ENCODE measurements at regions not wholly inside any gene's neighbourhood (a gene's known extent, or its start where the extent isn't known, plus 50 kb on each side); places are given as distances from the start of the nearest gene placed in this dataset.

DNA sequence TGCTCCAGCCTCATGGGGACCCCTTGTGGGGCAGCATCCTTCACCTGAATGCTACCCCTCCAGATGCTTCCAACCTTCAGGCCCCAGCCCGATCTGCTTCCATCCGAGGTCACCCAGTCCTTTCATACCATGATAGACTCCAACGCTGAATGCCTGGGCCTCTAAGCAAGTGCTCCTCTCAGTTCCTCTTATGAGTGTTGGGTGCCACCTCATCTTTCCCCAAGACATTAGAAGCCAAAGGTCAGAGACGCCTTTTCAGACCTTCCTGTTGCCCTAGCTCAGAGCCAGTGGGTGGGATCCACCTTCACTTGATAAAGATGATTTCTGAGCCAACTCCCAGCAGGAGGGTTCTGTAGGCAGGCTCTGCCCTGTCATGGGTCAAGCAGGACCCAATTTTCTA is 174.5 kb upstream of the MGAT5 start:
- Histone ChIP-seq H2BK12ac (ENCODE audit: low read length) (no peak overlapping the region), H3K23ac (ENCODE audit: low read depth, low read length, poor library complexity) (no peak overlapping the region), H3K14ac (ENCODE audit: low read length) (no peak overlapping the region), H3K4ac (ENCODE audit: low read length) (no peak overlapping the region), H3K4me1 (ENCODE audit: control insufficient read depth in 2 of 2, insufficient read depth in 1 of 2, low read depth in 1 of 2, low read length in 2 of 2) (peaks cover 0 to 4% of the 10 kb centered on the region in 2 donors), H2AFZ (ENCODE audit: low read length) (no peak overlapping the region), H3K4me3 (ENCODE audit: low read length in 2 of 2) (no peak overlapping the region), H3K27me3 (ENCODE audit: control insufficient read depth in 3 of 3, insufficient read depth in 3 of 3, low read depth in 1 of 3, low read length in 3 of 3) (peaks cover 0 to 10% (median 0%) of the 10 kb centered on the region in 3 experiments), H2BK5ac (ENCODE audit: low read length) (no peak overlapping the region), H2BK15ac (ENCODE audit: low read length) (no peak overlapping the region), H2AK5ac (ENCODE audit: low read depth, low read length) (no peak overlapping the region), H4K91ac (ENCODE audit: low read depth, low read length, poor library complexity) (no peak overlapping the region), H3K9ac (ENCODE audit: low read depth, low read length, poor library complexity) (no peak overlapping the region), H3K36me3 (replicated peaks in 1 of 2; ENCODE audit: control insufficient read depth in 2 of 2, insufficient read depth in 2 of 2, low read length in 2 of 2) (no peaks in the 10 kb centered on the region), H3K18ac (ENCODE audit: low read length) (no peak overlapping the region), H3K27ac (replicated peaks; ENCODE audit: low read length) (no peak overlapping the region), H3K79me1 (ENCODE audit: low read depth, low read length) (no peaks in the 10 kb centered on the region), H4K8ac (ENCODE audit: low read depth, low read length) (no peak overlapping the region), H2BK120ac (ENCODE audit: low read depth, low read length) (no peak overlapping the region), H3K4me2 (ENCODE audit: insufficient read depth, low read length, poor library complexity, severe bottlenecking) (no peak overlapping the region), H3K9me3 (replicated peaks in 1 of 2; ENCODE audit: control insufficient read depth in 2 of 2, insufficient read depth in 1 of 2, low read depth in 1 of 2, low read length in 2 of 2) (peaks cover 2 to 11% of the 10 kb centered on the region in 2 donors)
- WGBS, 2 donors (ENCODE audit: extremely low coverage in 2 of 2, insufficient read length in 2 of 2, insufficient replicate concordance in 1 of 2) = no CpG with 5 or more reads among the region's 4 CpGs
- DNase-seq (ENCODE audit: low spot score) = no peak

- no peak overlapping the region for H3K4me3 ChIP-seq (ENCODE audit: low read length in 2 of 2)
- peaks cover 0 to 9% of the 10 kb centered on the region in 2 donors for H3K9me3 ChIP-seq (replicated peaks in 1 of 2; ENCODE audit: control insufficient read depth in 2 of 2, insufficient read depth in 1 of 2, low read depth in 1 of 2, low read length in 2 of 2)
- no peak overlapping the region for H3K9ac ChIP-seq (ENCODE audit: low read depth, low read length, poor library complexity)
- no peak overlapping the region for H2AK5ac ChIP-seq (ENCODE audit: low read depth, low read length)
- DNase-seq (ENCODE audit: low spot score) = no peak
- WGBS, 2 donors (ENCODE audit: extremely low coverage in 2 of 2, insufficient read length in 2 of 2, insufficient replicate concordance in 1 of 2) = no CpG with 5 or more reads among the region's 7 CpGs
- no peak overlapping the region for H2BK120ac ChIP-seq (ENCODE audit: low read depth, low read length)
- no peak overlapping the region for H3K23ac ChIP-seq (ENCODE audit: low read depth, low read length, poor library complexity)
- H2AFZ ChIP-seq (ENCODE audit: low read length) = peak overlapping the region; percentile 36
- H2BK5ac ChIP-seq (ENCODE audit: low read length) = no peak overlapping the region
- no peak overlapping the region for H3K18ac ChIP-seq (ENCODE audit: low read length)
- H2BK12ac ChIP-seq (ENCODE audit: low read length) = no peak overlapping the region
- peaks cover 0 to 10% (median 0%) of the 10 kb centered on the region in 3 experiments for H3K27me3 ChIP-seq (ENCODE audit: control insufficient read depth in 3 of 3, insufficient read depth in 3 of 3, low read depth in 1 of 3, low read length in 3 of 3)
- H4K91ac ChIP-seq (ENCODE audit: low read depth, low read length, poor library complexity) = no peak overlapping the region
- H3K79me1 ChIP-seq (ENCODE audit: low read depth, low read length) = no peaks in the 10 kb centered on the region
- no peak overlapping the region for H4K8ac ChIP-seq (ENCODE audit: low read depth, low read length)
- H3K27ac ChIP-seq (replicated peaks; ENCODE audit: low read length) = no peak overlapping the region
- no peak overlapping the region for H3K4me2 ChIP-seq (ENCODE audit: insufficient read depth, low read length, poor library complexity, severe bottlenecking)
- H3K14ac ChIP-seq (ENCODE audit: low read length) = no peak overlapping the region
- no peak overlapping the region for H2BK15ac ChIP-seq (ENCODE audit: low read length)
- H3K4me1 ChIP-seq (ENCODE audit: control insufficient read depth in 2 of 2, insufficient read depth in 1 of 2, low read depth in 1 of 2, low read length in 2 of 2) = peaks cover 0 to 4% of the 10 kb centered on the region in 2 donors
- no peak overlapping the region for H3K4ac ChIP-seq (ENCODE audit: low read length)
- no peaks in the 10 kb centered on the region for H3K36me3 ChIP-seq (replicated peaks in 1 of 2; ENCODE audit: control insufficient read depth in 2 of 2, insufficient read depth in 2 of 2, low read length in 2 of 2)
Measured at GRCh38 chr2:134080386-134081089, 173.3 kb upstream of the MGAT5 start.

- H3K18ac ChIP-seq (ENCODE audit: low read length) = peak overlapping the region; percentile 50
- H2BK120ac ChIP-seq (ENCODE audit: low read depth, low read length) = no peak overlapping the region
- H3K9me3 ChIP-seq (replicated peaks in 1 of 2; ENCODE audit: control insufficient read depth in 2 of 2, insufficient read depth in 1 of 2, low read depth in 1 of 2, low read length in 2 of 2) = peaks cover 0 to under 1% of the 10 kb centered on the region in 2 donors
- no peak overlapping the region for H3K4me2 ChIP-seq (ENCODE audit: insufficient read depth, low read length, poor library complexity, severe bottlenecking)
- no peak overlapping the region for H4K91ac ChIP-seq (ENCODE audit: low read depth, low read length, poor library complexity)
- no peak overlapping the region for H3K4ac ChIP-seq (ENCODE audit: low read length)
- no peak for DNase-seq (ENCODE audit: low spot score)
- H2BK5ac ChIP-seq (ENCODE audit: low read length) = no peak overlapping the region
- no peak overlapping the region for H3K14ac ChIP-seq (ENCODE audit: low read length)
- no peak overlapping the region for H3K9ac ChIP-seq (ENCODE audit: low read depth, low read length, poor library complexity)
- no peak overlapping the region for H2BK15ac ChIP-seq (ENCODE audit: low read length)
- WGBS, 2 donors (ENCODE audit: extremely low coverage in 2 of 2, insufficient read length in 2 of 2, insufficient replicate concordance in 1 of 2) = no CpG with 5 or more reads among the region's 8 CpGs
- no peak overlapping the region for H3K27ac ChIP-seq (replicated peaks; ENCODE audit: low read length)
- no peak overlapping the region for H2BK12ac ChIP-seq (ENCODE audit: low read length)
- H4K8ac ChIP-seq (ENCODE audit: low read depth, low read length) = no peak overlapping the region
- no peak overlapping the region for H2AK5ac ChIP-seq (ENCODE audit: low read depth, low read length)
- no peak overlapping the region for H3K23ac ChIP-seq (ENCODE audit: low read depth, low read length, poor library complexity)
- H3K4me3 ChIP-seq (ENCODE audit: low read length in 2 of 2) = peak overlapping the region in 1 of 2 donors; percentile 52
- peaks cover 0 to 10% (median 0%) of the 10 kb centered on the region in 3 experiments for H3K27me3 ChIP-seq (ENCODE audit: control insufficient read depth in 3 of 3, insufficient read depth in 3 of 3, low read depth in 1 of 3, low read length in 3 of 3)
- H2AFZ ChIP-seq (ENCODE audit: low read length) = no peak overlapping the region
- no peaks in the 10 kb centered on the region for H3K36me3 ChIP-seq (replicated peaks in 1 of 2; ENCODE audit: control insufficient read depth in 2 of 2, insufficient read depth in 2 of 2, low read length in 2 of 2)
- H3K4me1 ChIP-seq (ENCODE audit: control insufficient read depth in 2 of 2, insufficient read depth in 1 of 2, low read depth in 1 of 2, low read length in 2 of 2) = peaks cover 4% of the 10 kb centered on the region in 2 donors
- no peaks in the 10 kb centered on the region for H3K79me1 ChIP-seq (ENCODE audit: low read depth, low read length)
Measured at GRCh38 chr2:134081238-134081938, 172.5 kb upstream of the MGAT5 start.

DNA sequence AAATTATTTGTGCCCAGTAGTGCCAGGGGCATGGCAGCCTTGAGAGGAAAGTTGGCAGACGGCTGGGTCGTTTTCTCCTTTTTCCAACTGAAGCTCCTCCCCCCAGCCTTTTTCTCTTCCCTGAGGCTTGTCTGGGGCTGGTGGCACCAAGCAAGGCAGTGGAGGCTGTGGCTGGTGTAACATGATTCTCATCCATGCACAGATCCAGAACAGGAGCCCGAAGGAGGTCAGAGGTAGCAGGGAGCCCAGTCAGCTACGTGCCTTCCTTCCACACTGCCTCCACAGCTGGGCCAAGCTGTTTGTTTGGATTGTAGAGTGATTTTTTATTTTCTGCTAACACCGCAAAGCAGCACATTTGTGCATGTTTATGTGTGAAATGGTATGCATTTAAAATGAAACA is 170.3 kb upstream of the MGAT5 start:
- H3K27me3 ChIP-seq (ENCODE audit: control insufficient read depth in 3 of 3, insufficient read depth in 3 of 3, low read depth in 1 of 3, low read length in 3 of 3) = peaks cover 0 to 10% (median 0%) of the 10 kb centered on the region in 3 experiments
- DNase-seq (ENCODE audit: low spot score) = no peak
- H3K14ac ChIP-seq (ENCODE audit: low read length) = no peak overlapping the region
- H3K36me3 ChIP-seq (replicated peaks in 1 of 2; ENCODE audit: control insufficient read depth in 2 of 2, insufficient read depth in 2 of 2, low read length in 2 of 2) = no peaks in the 10 kb centered on the region
- H2BK5ac ChIP-seq (ENCODE audit: low read length) = no peak overlapping the region
- H3K27ac ChIP-seq (replicated peaks; ENCODE audit: low read length) = no peak overlapping the region
- peaks cover 0 to under 1% of the 10 kb centered on the region in 2 donors for H3K9me3 ChIP-seq (replicated peaks in 1 of 2; ENCODE audit: control insufficient read depth in 2 of 2, insufficient read depth in 1 of 2, low read depth in 1 of 2, low read length in 2 of 2)
- no peak overlapping the region for H2BK12ac ChIP-seq (ENCODE audit: low read length)
- WGBS, 2 donors (ENCODE audit: extremely low coverage in 2 of 2, insufficient read length in 2 of 2, insufficient replicate concordance in 1 of 2) = no CpG with 5 or more reads among the region's 5 CpGs
- no peak overlapping the region for H2AFZ ChIP-seq (ENCODE audit: low read length)
- H3K18ac ChIP-seq (ENCODE audit: low read length) = peak overlapping the region; percentile 3
- peaks cover 10 to 17% of the 10 kb centered on the region in 2 donors for H3K4me1 ChIP-seq (ENCODE audit: control insufficient read depth in 2 of 2, insufficient read depth in 1 of 2, low read depth in 1 of 2, low read length in 2 of 2)
- no peak overlapping the region for H4K8ac ChIP-seq (ENCODE audit: low read depth, low read length)
- H3K9ac ChIP-seq (ENCODE audit: low read depth, low read length, poor library complexity) = no peak overlapping the region
- H3K4me2 ChIP-seq (ENCODE audit: insufficient read depth, low read length, poor library complexity, severe bottlenecking) = no peak overlapping the region
- no peak overlapping the region for H2BK120ac ChIP-seq (ENCODE audit: low read depth, low read length)
- H4K91ac ChIP-seq (ENCODE audit: low read depth, low read length, poor library complexity) = no peak overlapping the region
- H2AK5ac ChIP-seq (ENCODE audit: low read depth, low read length) = no peak overlapping the region
- H3K4ac ChIP-seq (ENCODE audit: low read length) = no peak overlapping the region
- no peak overlapping the region for H2BK15ac ChIP-seq (ENCODE audit: low read length)
- no peak overlapping the region for H3K4me3 ChIP-seq (ENCODE audit: low read length in 2 of 2)
- H3K23ac ChIP-seq (ENCODE audit: low read depth, low read length, poor library complexity) = no peak overlapping the region
- no peaks in the 10 kb centered on the region for H3K79me1 ChIP-seq (ENCODE audit: low read depth, low read length)

Measured in neuronal stem cell (in vitro differentiated cells).